ENCODE measurements at regions not wholly inside any gene's neighbourhood (a gene's known extent, or its start where the extent isn't known, plus 50 kb on each side); places are given as distances from the start of the nearest gene placed in this dataset.
"Not testable (repeated sequence)": the region's sequence is repeated elsewhere in the genome, so short reads cannot be mapped to it uniquely, and the experiment has no call there.

DNA sequence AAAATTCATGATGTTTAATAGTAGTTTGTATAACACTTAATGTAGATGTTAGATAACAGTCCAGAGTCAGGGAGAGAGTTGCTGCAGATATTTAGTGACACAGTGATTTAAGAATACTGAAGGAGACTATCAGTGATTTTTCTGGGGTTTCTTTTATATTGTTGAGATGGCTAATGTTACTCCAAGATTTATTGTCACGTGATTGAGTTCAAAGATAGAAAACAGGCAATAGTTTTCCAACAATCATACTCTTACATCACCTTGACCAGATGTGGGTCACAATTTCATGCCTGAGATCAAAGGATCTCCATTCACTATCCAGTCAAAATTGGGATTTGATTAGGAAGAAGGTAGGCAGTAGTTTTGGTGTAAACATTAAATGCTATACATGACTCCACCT is 580.0 kb upstream of the ARRDC3 start:
- no peak for DNase-seq (ENCODE audit: low read depth in 2 of 3, low spot score in 1 of 3)

- no peak for DNase-seq (ENCODE audit: low read depth in 2 of 3, low spot score in 1 of 3)
Observed at GRCh38 chr5:91957666-91958065, 574.5 kb upstream of the ARRDC3 start.

DNA sequence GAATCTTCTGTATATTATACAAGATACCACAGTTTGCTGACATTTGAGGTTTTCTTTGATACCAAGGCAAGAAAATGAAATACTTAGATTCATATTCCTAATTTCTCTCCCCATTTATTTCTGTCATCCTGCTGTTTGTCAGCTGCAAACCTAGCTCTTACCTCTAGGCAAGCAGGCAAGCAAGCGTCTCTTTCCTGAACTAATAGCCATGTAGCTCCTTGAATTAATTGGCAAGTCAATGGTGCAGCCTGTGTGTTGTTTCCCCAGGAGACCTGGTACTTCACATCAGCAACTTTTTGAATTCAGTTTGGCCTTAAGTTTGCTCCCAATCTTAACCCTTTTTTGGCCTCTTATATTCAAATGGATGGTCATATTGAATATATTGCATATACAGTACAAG is 573.6 kb upstream of the ARRDC3 start:
- DNase-seq (ENCODE audit: low read depth in 2 of 3, low spot score in 1 of 3): no peak

DNA sequence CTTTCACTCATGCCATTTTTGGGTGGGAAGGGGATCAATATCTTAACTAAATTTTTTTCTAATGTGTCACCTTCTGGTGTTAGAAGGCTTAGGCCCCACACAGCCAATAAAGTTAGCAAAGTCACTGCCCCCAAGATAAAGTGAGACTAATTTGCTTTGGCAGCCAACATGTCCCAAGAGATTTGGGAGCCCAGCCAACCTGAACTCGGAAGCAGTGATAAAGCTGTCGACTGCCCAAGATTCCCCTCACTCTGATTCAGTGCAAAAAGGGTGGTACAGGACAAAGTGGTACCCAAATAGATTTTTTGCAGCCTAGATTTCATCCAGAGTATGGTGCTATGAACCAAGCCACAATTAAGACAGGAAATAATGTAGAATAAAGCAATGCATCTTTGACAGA is 572.5 kb upstream of the ARRDC3 start:
- DNase-seq (ENCODE audit: low read depth in 2 of 3, low spot score in 1 of 3): no peak

- no peak for DNase-seq (ENCODE audit: low read depth in 2 of 3, low spot score in 1 of 3)
Observed at GRCh38 chr5:91954136-91954535, 571.0 kb upstream of the ARRDC3 start.

GRCh38 chr5:91950328-91950727 is 567.2 kb upstream of the ARRDC3 start:
- no peak for DNase-seq (ENCODE audit: low read depth in 2 of 3, low spot score in 1 of 3)

DNA sequence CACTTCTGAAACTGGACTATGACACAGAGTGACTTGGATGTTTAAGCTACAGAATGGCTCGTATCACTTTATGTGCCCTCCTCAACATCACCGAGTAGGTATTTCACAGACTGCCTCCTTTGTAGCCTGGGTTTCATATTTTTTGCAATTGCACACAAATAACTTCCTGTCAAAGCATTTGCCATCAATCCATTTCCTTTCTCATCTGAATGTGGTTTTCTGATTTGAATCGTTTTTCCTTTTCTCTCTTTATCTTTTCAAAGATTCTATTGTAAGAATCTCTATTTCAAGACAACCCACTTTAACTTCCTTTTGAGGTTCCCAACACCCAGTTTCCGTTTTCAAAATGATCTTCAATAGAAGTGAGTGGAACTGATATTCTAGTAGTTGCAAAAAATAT is 563.8 kb upstream of the ARRDC3 start:
- no peak for DNase-seq (ENCODE audit: low read depth in 2 of 3, low spot score in 1 of 3)

- DNase-seq (ENCODE audit: low read depth in 2 of 3, low spot score in 1 of 3): no peak
Observed at GRCh38 chr5:91941588-91941987, 558.5 kb upstream of the ARRDC3 start.

GRCh38 chr5:91938441-91938840 is 555.3 kb upstream of the ARRDC3 start:
- no peak for DNase-seq (ENCODE audit: low read depth in 2 of 3, low spot score in 1 of 3)

DNA sequence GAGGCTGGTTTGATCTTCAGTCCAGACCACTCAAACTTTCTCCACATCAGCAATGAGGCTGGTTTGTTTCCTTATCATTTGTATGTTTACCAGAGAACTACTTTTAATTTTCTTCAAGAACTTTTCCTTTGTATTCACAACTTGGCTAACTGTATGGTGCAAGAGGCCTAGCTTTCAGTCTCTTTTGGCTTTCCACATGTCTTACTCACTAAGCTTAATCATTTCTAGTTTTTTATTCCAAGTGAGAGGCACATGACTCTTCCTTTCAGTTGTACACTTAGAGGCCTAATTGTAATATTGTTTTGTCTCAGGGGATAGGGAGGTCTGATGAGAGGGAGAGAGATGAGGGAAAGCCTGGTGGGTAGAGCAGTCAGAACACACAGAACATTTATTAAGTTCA is 554.0 kb upstream of the ARRDC3 start:
- no peak for DNase-seq (ENCODE audit: low read depth in 2 of 3, low spot score in 1 of 3)

DNA sequence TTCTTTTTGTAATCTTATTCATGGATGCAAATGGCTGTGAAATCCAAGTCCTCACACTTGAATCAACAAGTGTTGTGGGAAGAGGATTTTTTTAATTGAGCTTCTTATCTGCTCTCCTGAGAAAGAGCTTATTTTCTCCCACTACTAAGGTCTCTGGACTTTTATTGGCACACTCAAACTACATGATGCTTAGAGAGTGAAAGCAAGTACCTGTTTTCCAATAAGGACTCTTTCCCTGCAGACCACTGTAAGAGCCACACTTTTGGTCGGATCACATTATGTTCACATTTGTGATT is 546.4 kb upstream of the ARRDC3 start:
- DNase-seq (ENCODE audit: low read depth in 2 of 3, low spot score in 1 of 3): no peak

DNA sequence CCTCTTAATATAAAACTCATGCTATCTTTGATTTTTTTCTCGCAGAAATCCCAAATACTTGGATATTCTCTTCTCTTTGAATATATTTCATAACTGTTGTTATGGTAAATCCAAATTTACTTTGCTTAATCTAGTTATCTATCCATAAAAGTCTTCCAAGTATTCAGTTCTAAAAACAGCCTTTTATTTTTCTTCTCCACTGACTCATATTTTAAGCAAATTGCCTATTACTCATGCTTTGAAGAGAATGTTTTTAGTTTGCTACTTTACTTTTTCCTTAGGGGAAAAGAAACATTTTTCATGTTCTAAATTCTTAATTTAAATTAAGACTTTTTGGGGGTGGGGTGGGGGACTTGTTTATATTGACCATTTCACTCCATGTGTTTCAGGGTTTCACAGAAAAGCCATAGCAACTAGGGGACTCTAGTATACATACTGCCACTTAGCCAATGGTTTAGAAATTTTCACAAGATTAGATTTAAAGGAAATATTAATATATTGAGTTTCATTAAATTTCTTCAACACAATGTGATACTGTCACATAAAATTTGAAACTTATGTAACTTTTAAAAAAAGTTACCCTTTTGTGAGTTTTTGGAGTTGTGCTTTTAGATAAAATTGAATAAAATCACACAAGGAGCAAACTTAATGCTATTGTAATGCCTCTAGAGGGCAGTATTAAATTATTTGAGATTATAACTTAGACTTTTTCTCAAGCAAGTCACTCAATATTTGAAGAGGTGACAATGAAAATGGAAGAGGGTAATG is 545.8 kb upstream of the ARRDC3 start:
- no peak for DNase-seq (ENCODE audit: low read depth in 2 of 3, low spot score in 1 of 3)

DNA sequence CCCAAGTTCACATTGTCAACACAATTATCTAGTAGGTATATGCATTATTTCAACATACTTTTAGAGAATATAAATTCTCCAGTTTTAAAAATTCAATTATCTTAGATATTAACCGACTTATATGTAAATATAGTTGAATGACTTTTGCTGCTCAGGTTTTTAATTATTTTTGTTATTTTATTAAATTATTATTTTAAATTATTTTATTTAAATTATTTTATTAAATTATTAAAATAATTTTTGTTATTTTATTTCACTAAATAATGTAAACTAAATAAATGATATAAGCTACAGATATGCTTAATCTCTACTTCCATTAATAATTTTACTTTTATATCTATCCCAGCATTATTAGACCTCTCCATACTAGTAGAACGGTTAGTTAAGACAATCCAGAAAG is 544.3 kb upstream of the ARRDC3 start:
- DNase-seq (ENCODE audit: low read depth in 2 of 3, low spot score in 1 of 3): no peak

- DNase-seq (ENCODE audit: low read depth in 2 of 3, low spot score in 1 of 3): no peak
Observed at GRCh38 chr5:91925249-91925648, 542.1 kb upstream of the ARRDC3 start.

DNA sequence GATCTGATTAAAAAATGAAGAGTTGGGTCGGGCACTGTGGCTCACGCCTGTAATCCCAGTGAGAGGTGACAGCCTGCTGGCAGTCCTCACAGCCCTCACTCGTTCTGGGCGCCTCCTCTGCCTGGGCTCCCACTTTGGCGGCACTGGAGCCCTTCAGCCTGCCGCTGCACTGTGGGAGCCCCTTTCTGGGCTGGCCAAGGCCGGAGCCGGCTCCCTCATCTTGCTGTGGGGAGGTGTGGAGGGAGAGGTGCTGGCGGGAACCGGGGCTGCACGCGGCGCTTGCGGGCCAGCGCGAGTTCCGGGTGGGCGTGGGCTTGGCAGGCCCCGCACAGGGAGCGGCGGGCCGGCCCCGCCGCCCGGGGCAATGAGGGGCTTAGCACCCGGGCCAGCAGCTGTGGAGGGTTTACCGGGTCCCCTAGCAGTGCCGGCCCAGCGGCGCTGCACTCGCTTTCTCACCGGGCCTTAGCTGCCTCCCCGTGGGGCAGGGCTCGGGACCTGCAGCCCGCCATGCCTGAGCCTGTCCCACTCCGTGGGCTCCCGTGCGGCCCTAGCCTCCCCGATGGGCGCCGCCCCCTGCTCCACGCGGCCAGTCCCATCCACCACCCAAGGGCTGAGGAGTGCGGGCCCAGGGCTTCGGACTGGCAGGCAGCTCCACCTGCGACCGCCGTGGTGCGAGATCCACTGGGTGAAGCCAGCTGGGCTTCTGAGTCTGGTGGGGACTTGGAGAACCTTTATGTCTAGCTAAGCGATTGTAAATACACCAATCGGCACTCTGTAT is 534.1 kb upstream of the ARRDC3 start:
- not testable (repeated sequence) for DNase-seq (ENCODE audit: low read depth in 2 of 3, low spot score in 1 of 3)

DNA sequence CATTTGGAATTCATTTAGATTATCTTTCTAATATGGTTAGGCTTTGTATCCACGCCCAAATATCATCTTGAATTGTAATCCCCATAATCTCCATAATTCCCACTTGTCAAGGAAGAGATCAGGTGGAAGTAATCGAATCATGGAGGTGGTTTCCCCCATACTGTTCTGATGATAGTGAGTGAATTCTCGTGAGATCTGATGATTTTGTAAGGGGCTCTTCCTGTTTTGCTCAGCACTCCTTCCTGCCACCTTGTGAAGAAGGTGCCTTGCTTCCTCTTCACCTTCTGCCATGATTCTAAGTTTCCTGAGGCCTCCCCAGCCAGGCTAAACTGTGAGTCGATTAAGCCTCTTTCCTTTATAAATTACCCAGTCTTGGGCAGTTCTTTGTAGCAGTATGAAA is 527.5 kb upstream of the ARRDC3 start:
- DNase-seq (ENCODE audit: low read depth in 2 of 3, low spot score in 1 of 3): no peak

GRCh38 chr5:91910247-91910646 is 527.1 kb upstream of the ARRDC3 start:
- no peak for DNase-seq (ENCODE audit: low read depth in 2 of 3, low spot score in 1 of 3)

GRCh38 chr5:91906494-91906893 is 523.4 kb upstream of the ARRDC3 start:
- no peak for DNase-seq (ENCODE audit: low read depth in 2 of 3, low spot score in 1 of 3)

- no peak for DNase-seq (ENCODE audit: low read depth in 2 of 3, low spot score in 1 of 3)
Observed at GRCh38 chr5:91906027-91906426, 522.9 kb upstream of the ARRDC3 start.

- no peak for DNase-seq (ENCODE audit: low read depth in 2 of 3, low spot score in 1 of 3)
Observed at GRCh38 chr5:91898898-91899297, 515.8 kb upstream of the ARRDC3 start.

- DNase-seq (ENCODE audit: low read depth in 2 of 3, low spot score in 1 of 3): no peak
Observed at GRCh38 chr5:91898019-91898418, 514.9 kb upstream of the ARRDC3 start.

GRCh38 chr5:91888810-91889209 is 505.7 kb upstream of the ARRDC3 start:
- DNase-seq (ENCODE audit: low read depth in 2 of 3, low spot score in 1 of 3): no peak

Data from stimulated activated CD4-positive, alpha-beta T cell treated with anti-CD3 and anti-CD28 coated beads, Interleukin-12 subunit alpha, Interleukin-12 subunit beta, amount 100 ng/mL, for 48 hours (primary cell).